ENCODE measurements at regions not wholly inside any gene's neighbourhood (a gene's known extent, or its start where the extent isn't known, plus 50 kb on each side); places are given as distances from the start of the nearest gene placed in this dataset.
"Not testable (repeated sequence)": the region's sequence is repeated elsewhere in the genome, so short reads cannot be mapped to it uniquely, and the experiment has no call there.

- POLR2A ChIA-PET (ENCODE audit: low non-redundant PET); DNase-seq (ENCODE audit: low spot score); H3K27ac ChIP-seq: not testable (repeated sequence)
- CTCF ChIA-PET, result interaction anchor here (0.6 kb wide), 1 partner anchor 122 kb away, joined by 3 read pairs; no protein-coding TSS in a partner anchor
Observed at GRCh38 chr13:24981181-24981803, 114.6 kb upstream of the PABPC3 start.

GRCh38 chr13:24982333-24982999 lies 113.5 kb upstream of the PABPC3 start:
- no peak overlapping the region for H3K27ac ChIP-seq
- POLR2A ChIA-PET (ENCODE audit: low non-redundant PET), result no interaction called here
- no peak for TF ChIP-seq CTCF (conservative IDR thresholded peaks at IDR 0.05; ENCODE audit: low read depth)
- DNase-seq (ENCODE audit: low spot score), result no peak
- CTCF ChIA-PET, result interaction anchor here (0.5 to 0.6 kb wide), 2 partner anchors 120 to 405 kb away, joined by 3 read pairs; no protein-coding TSS in a partner anchor

- TF ChIP-seq CTCF (conservative IDR thresholded peaks at IDR 0.05; ENCODE audit: low read depth), result no peak
- POLR2A ChIA-PET (ENCODE audit: low non-redundant PET), result no interaction called here
- CTCF ChIA-PET, result no interaction called here
- DNase-seq (ENCODE audit: low spot score), result no peak
- H3K27ac ChIP-seq, result no peak overlapping the region
Observed at GRCh38 chr13:24983094-24983493, 112.8 kb upstream of the PABPC3 start.

- no peak overlapping the region for H3K27ac ChIP-seq
- ChIA-PET POLR2A (ENCODE audit: low non-redundant PET) (no interaction called here), CTCF (interaction anchor here (0.8 kb wide), 1 partner anchor 130 kb away, joined by 3 read pairs; no protein-coding TSS in a partner anchor)
- no peak for DNase-seq (ENCODE audit: low spot score)
- TF ChIP-seq CTCF (conservative IDR thresholded peaks at IDR 0.05; ENCODE audit: low read depth), result no peak
Observed at GRCh38 chr13:24984134-24984533, 111.8 kb upstream of the PABPC3 start.

- DNase-seq (ENCODE audit: low spot score), result no peak
- POLR2A ChIA-PET (ENCODE audit: low non-redundant PET), result no interaction called here
- CTCF ChIA-PET, result no interaction called here
Observed at GRCh38 chr13:24985107-24985506, 110.8 kb upstream of the PABPC3 start.

GRCh38 chr13:24985896-24986295 lies 110.0 kb upstream of the PABPC3 start:
- CTCF ChIA-PET, result interaction anchor here (0.6 to 0.7 kb wide), 2 partner anchors 10 to 637 kb away, joined by 3 to 4 read pairs; no protein-coding TSS in a partner anchor
- DNase-seq (ENCODE audit: low spot score), result no peak
- H3K27ac ChIP-seq, result no peak overlapping the region
- no peak for TF ChIP-seq CTCF (conservative IDR thresholded peaks at IDR 0.05; ENCODE audit: low read depth)
- POLR2A ChIA-PET (ENCODE audit: low non-redundant PET), result interaction anchor here (0.7 kb wide), 1 partner anchor 35 kb away, joined by 4 read pairs; no protein-coding TSS in a partner anchor

More at GRCh38 chr13:24985107-24985506, 110.8 kb upstream of the PABPC3 start:
- H3K27ac ChIP-seq, result no peak overlapping the region
- no peak for TF ChIP-seq CTCF (conservative IDR thresholded peaks at IDR 0.05; ENCODE audit: low read depth)

- ChIA-PET CTCF (no interaction called here), POLR2A (ENCODE audit: low non-redundant PET) (interaction anchor here (0.7 kb wide), 1 partner anchor 36 kb away, joined by 4 read pairs; no protein-coding TSS in a partner anchor)
- no peak for TF ChIP-seq CTCF (conservative IDR thresholded peaks at IDR 0.05; ENCODE audit: low read depth)
- H3K27ac ChIP-seq, result no peak overlapping the region
- DNase-seq (ENCODE audit: low spot score), result no peak
Observed at GRCh38 chr13:24986826-24987225, 109.1 kb upstream of the PABPC3 start.

GRCh38 chr13:24989959-24990358 lies 106.0 kb upstream of the PABPC3 start:
- DNase-seq (ENCODE audit: low spot score); CTCF ChIA-PET; POLR2A ChIA-PET (ENCODE audit: low non-redundant PET); H3K27ac ChIP-seq: not testable (repeated sequence)

GRCh38 chr13:24992946-24993345 lies 103.0 kb upstream of the PABPC3 start:
- DNase-seq (ENCODE audit: low spot score); H3K27ac ChIP-seq; CTCF ChIA-PET; POLR2A ChIA-PET (ENCODE audit: low non-redundant PET): not testable (repeated sequence)
